ENCODE measurements at regions not wholly inside any gene's neighbourhood (a gene's known extent, or its start where the extent isn't known, plus 50 kb on each side); places are given as distances from the start of the nearest gene placed in this dataset.

- Histone ChIP-seq H3K9me3 (ENCODE audit: low read depth) (no peaks in the 10 kb centered on the region), H3K4me1 (ENCODE audit: insufficient read depth) (no peaks in the 10 kb centered on the region), H3K4me3 (no peak overlapping the region), H2AFZ (no peak overlapping the region), H3K36me3 (replicated peaks; ENCODE audit: insufficient read depth, low read depth) (no peaks in the 10 kb centered on the region), H3K9me2 (replicated peaks; ENCODE audit: insufficient read depth) (no peaks in the 10 kb centered on the region), H3K27ac (no peak overlapping the region), H3K27me3 (no peaks in the 10 kb centered on the region), H4K20me1 (ENCODE audit: insufficient read depth, poor library complexity, severe bottlenecking) (no peaks in the 10 kb centered on the region), H3K4me2 (no peak overlapping the region), H3K79me2 (no peaks in the 10 kb centered on the region)
- DNase-seq (ENCODE audit: low spot score): no peak
- 70% methylated on average over 2 of the region's 2 CpGs for WGBS (ENCODE audit: low lambda C conversion rate, missing lambda C conversion rate)
- TF ChIP-seq CTCF (IDR thresholded peaks at IDR 0.05; ENCODE audit: poor library complexity): no peak
- no peak for TF ChIP-seq EZH2phosphoT487 (IDR thresholded peaks at IDR 0.05; ENCODE audit: low read depth, severe bottlenecking, unreplicated experiment)
- no peak for TF ChIP-seq EZH2 (IDR thresholded peaks at IDR 0.05; ENCODE audit: borderline replicate concordance)
Measured at GRCh38 chr4:105050896-105051295, 95.8 kb upstream of the TET2 start.

- H4K20me1 ChIP-seq (ENCODE audit: insufficient read depth, poor library complexity, severe bottlenecking): no peaks in the 10 kb centered on the region
- H3K27ac ChIP-seq: no peak overlapping the region
- 89% methylated on average over 5 of the region's 5 CpGs for WGBS (ENCODE audit: low lambda C conversion rate, missing lambda C conversion rate)
Measured at GRCh38 chr4:105057370-105058105, 89.1 kb upstream of the TET2 start.

GRCh38 chr4:105058177-105058812, 88.4 kb upstream of the TET2 start:
- Histone ChIP-seq H3K4me3 (no peak overlapping the region), H4K20me1 (ENCODE audit: insufficient read depth, poor library complexity, severe bottlenecking) (no peaks in the 10 kb centered on the region), H3K4me1 (ENCODE audit: insufficient read depth) (no peaks in the 10 kb centered on the region), H3K36me3 (replicated peaks; ENCODE audit: insufficient read depth, low read depth) (no peaks in the 10 kb centered on the region), H3K9me3 (ENCODE audit: low read depth) (no peaks in the 10 kb centered on the region), H3K9me2 (replicated peaks; ENCODE audit: insufficient read depth) (no peaks in the 10 kb centered on the region), H2AFZ (no peak overlapping the region), H3K27me3 (no peaks in the 10 kb centered on the region), H3K27ac (no peak overlapping the region), H3K79me2 (no peaks in the 10 kb centered on the region), H3K4me2 (no peak overlapping the region)
- TF ChIP-seq CTCF (IDR thresholded peaks at IDR 0.05; ENCODE audit: poor library complexity): no peak
- TF ChIP-seq EZH2 (IDR thresholded peaks at IDR 0.05; ENCODE audit: borderline replicate concordance): no peak
- no peak for TF ChIP-seq EZH2phosphoT487 (IDR thresholded peaks at IDR 0.05; ENCODE audit: low read depth, severe bottlenecking, unreplicated experiment)
- DNase-seq (ENCODE audit: low spot score): no peak
- WGBS (ENCODE audit: low lambda C conversion rate, missing lambda C conversion rate): 75% methylated on average over 3 of the region's 3 CpGs

More at GRCh38 chr4:105057370-105058105, 89.1 kb upstream of the TET2 start:
- Histone ChIP-seq H2AFZ (no peak overlapping the region), H3K4me3 (no peak overlapping the region), H3K27me3 (no peaks in the 10 kb centered on the region), H3K9me3 (ENCODE audit: low read depth) (no peaks in the 10 kb centered on the region), H3K79me2 (no peaks in the 10 kb centered on the region), H3K9me2 (replicated peaks; ENCODE audit: insufficient read depth) (no peaks in the 10 kb centered on the region), H3K4me2 (no peak overlapping the region), H3K4me1 (ENCODE audit: insufficient read depth) (no peaks in the 10 kb centered on the region), H3K36me3 (replicated peaks; ENCODE audit: insufficient read depth, low read depth) (no peaks in the 10 kb centered on the region)
- no peak for DNase-seq (ENCODE audit: low spot score)
- no peak for TF ChIP-seq EZH2phosphoT487 (IDR thresholded peaks at IDR 0.05; ENCODE audit: low read depth, severe bottlenecking, unreplicated experiment)

- H3K27me3 ChIP-seq: no peaks in the 10 kb centered on the region
- H4K20me1 ChIP-seq (ENCODE audit: insufficient read depth, poor library complexity, severe bottlenecking): no peaks in the 10 kb centered on the region
- H3K27ac ChIP-seq: no peak overlapping the region
- no peak overlapping the region for H2AFZ ChIP-seq
- no peak for DNase-seq (ENCODE audit: low spot score)
- no peaks in the 10 kb centered on the region for H3K79me2 ChIP-seq
- H3K36me3 ChIP-seq (replicated peaks; ENCODE audit: insufficient read depth, low read depth): no peaks in the 10 kb centered on the region
- no peaks in the 10 kb centered on the region for H3K9me3 ChIP-seq (ENCODE audit: low read depth)
- H3K4me1 ChIP-seq (ENCODE audit: insufficient read depth): no peaks in the 10 kb centered on the region
- H3K4me3 ChIP-seq: no peak overlapping the region
- H3K9me2 ChIP-seq (replicated peaks; ENCODE audit: insufficient read depth): no peaks in the 10 kb centered on the region
- no peak overlapping the region for H3K4me2 ChIP-seq
- TF ChIP-seq CTCF (IDR thresholded peaks at IDR 0.05; ENCODE audit: poor library complexity) (no peak), EZH2phosphoT487 (IDR thresholded peaks at IDR 0.05; ENCODE audit: low read depth, severe bottlenecking, unreplicated experiment) (no peak), EZH2 (IDR thresholded peaks at IDR 0.05; ENCODE audit: borderline replicate concordance) (no peak)
Measured at GRCh38 chr4:105059337-105059736, 87.3 kb upstream of the TET2 start.
